HepG2 (cell line): ENCODE measurements at regions not wholly inside any gene's neighbourhood (a gene's known extent, or its start where the extent isn't known, plus 50 kb on each side); places are given as distances from the start of the nearest gene placed in this dataset.

ENCODE experiments used
- ATAC-seq: fragments of 200-7000 bp; cut with Tn5 transposase; 3 replicates; pipeline ENCODE4 v1.9.1; 2020; ENCODE audit warnings: mild to moderate bottlenecking, moderate library complexity
- BruUV-seq: library from RNA; stranded (reverse); fragments of 400-500 nt; replicated peaks from 2 replicates; lab custom pipeline; 2021; lab: Mats Ljungman, UMichigan
- CTCF ChIA-PET: fragments of 300-600 bp; formaldehyde crosslinking; extraction: SDS; loops from one replicate; lab custom pipeline; 2021; ENCODE audit warnings: low total read pairs, inconsistent platforms, low intra/inter-chr PET ratio; lab: Yijun Ruan, JAX
- POLR2A ChIA-PET: fragments of 350-600 bp; sonication (Branson Sonifier 250); formaldehyde crosslinking; loops from one replicate; lab custom pipeline; 2020; ENCODE audit warnings: antibody characterized with exemption, inconsistent platforms; lab: Yijun Ruan, JAX
- DNase-seq: peaks from one replicate; pipeline ENCODE4 v3.0.0-alpha.2; 2015; ENCODE audit warnings: low spot score
- FAIRE-seq: peaks from 3 replicates; lab custom pipeline; 2011; peaks lifted over from hg19 to GRCh38; lab: Jason Lieb, UNC
- H2AFZ ChIP-seq: one replicate; pipeline ENCODE4 v1.6.1; 2011; ENCODE audit warnings: low read length, inconsistent platforms
- H3K27ac ChIP-seq: fragments of 300-600 bp; 3 replicates; pipeline ENCODE4 v1.8.0; 2011; ENCODE audit warnings: mixed run types, mild to moderate bottlenecking, mixed read lengths, low read length, inconsistent platforms; ENCODE audit not compliant: insufficient read depth; ENCODE audit errors: extremely low read length
- H3K27me3 ChIP-seq, 2 experiments: fragments of 200-600 bp in 1 of 2; 2 replicates in 1 of 2; 3 replicates in 1 of 2; pipeline versions ENCODE4 v1.6.0 to v1.8.0; 2011; ENCODE audit warnings: low read length in 2 of 2, mild to moderate bottlenecking in 2 of 2, moderate library complexity in 2 of 2, inconsistent platforms in 1 of 2; ENCODE audit not compliant: insufficient read depth in 2 of 2, control insufficient read depth in 1 of 2
- H3K36me3 ChIP-seq, 2 experiments: fragments of 200-600 bp in 1 of 2; replicated peaks in 1 of 2; 2 replicates in 1 of 2; 3 replicates in 1 of 2; pipeline versions ENCODE4 v1.5.1 to v1.8.0; 2011; ENCODE audit warnings: low read length in 2 of 2, inconsistent platforms in 1 of 2; ENCODE audit not compliant: insufficient read depth in 2 of 2, control insufficient read depth in 1 of 2
- H3K4me1 ChIP-seq: 2 replicates; pipeline ENCODE4 v1.5.1; 2012; ENCODE audit warnings: low read length, inconsistent platforms; ENCODE audit not compliant: insufficient read depth
- H3K4me2 ChIP-seq: 2 replicates; pipeline ENCODE4 v1.6.0; 2011; ENCODE audit warnings: low read depth, low read length, inconsistent platforms
- H3K4me3 ChIP-seq, 3 experiments: fragments of 200-600 bp in 1 of 3; sonication (generic), shearing (Covaris generic) in 1 of 3; replicated peaks in 1 of 3; 2 replicates each; pipeline ENCODE4 v1.5.1; 2011 to 2016; ENCODE audit warnings: low read length in 3 of 3, inconsistent platforms in 2 of 3, low read depth in 2 of 3, mild to moderate bottlenecking in 2 of 3, control low read depth in 1 of 3, mixed read lengths in 1 of 3; ENCODE audit not compliant: insufficient read depth in 1 of 3
- H3K79me2 ChIP-seq: one replicate; pipeline ENCODE4 v1.6.1; 2011; ENCODE audit warnings: low read length, inconsistent platforms; ENCODE audit not compliant: insufficient read depth
- H3K9ac ChIP-seq: 2 replicates; pipeline ENCODE4 v1.6.0; 2011; ENCODE audit warnings: mild to moderate bottlenecking, low read depth, low read length, inconsistent platforms; ENCODE audit not compliant: insufficient read depth
- H3K9me3 ChIP-seq: 2 replicates; pipeline ENCODE4 v1.5.1; 2012; ENCODE audit warnings: mild to moderate bottlenecking, low read length
- H4K20me1 ChIP-seq: 2 replicates; pipeline ENCODE4 v1.6.0; 2011; ENCODE audit warnings: inconsistent platforms, mild to moderate bottlenecking, low read length, moderate library complexity; ENCODE audit not compliant: insufficient read depth
- IKZF1 ChIP-seq: fragments of 450-650 bp; IDR thresholded peaks from 2 replicates; pipeline ENCODE4 v1.7.1; 2016
- KAT8 ChIP-seq: IDR thresholded peaks from 2 replicates; pipeline ENCODE4 v1.6.1; 2016; ENCODE audit warnings: missing genetic modification reagents, missing compliant biosample characterization
- KDM5B ChIP-seq: sonication (generic); formaldehyde crosslinking; IDR thresholded peaks from 2 replicates; pipeline ENCODE4 v1.4.0; 2020; ENCODE audit warnings: missing genetic modification reagents, mild to moderate bottlenecking, borderline replicate concordance
- MAFK ChIP-seq, 2 experiments: IDR thresholded peaks in 1 of 2; conservative IDR thresholded peaks in 1 of 2; 2 replicates each; pipeline ENCODE4 v1.6.1; 2011; ENCODE audit warnings: improper control_type of control experiment in 2 of 2, low read length in 2 of 2
- MXI1 ChIP-seq: IDR thresholded peaks from 3 replicates; pipeline ENCODE4 v1.6.1; 2012; ENCODE audit warnings: low read depth, low read length, inconsistent platforms, borderline replicate concordance
- PAWR ChIP-seq: sonication (generic); formaldehyde crosslinking; IDR thresholded peaks from 2 replicates; pipeline ENCODE4 v1.4.0; 2020; ENCODE audit warnings: missing genetic modification reagents, mild to moderate bottlenecking, borderline replicate concordance
- SMAD3 ChIP-seq: sonication (generic); formaldehyde crosslinking; IDR thresholded peaks from 2 replicates; pipeline ENCODE4 v1.4.0; 2020; ENCODE audit warnings: missing genetic modification reagents
- ZNF275 ChIP-seq: sonication (generic); formaldehyde crosslinking; IDR thresholded peaks from 2 replicates; pipeline ENCODE4 v1.8.0; 2022; ENCODE audit warnings: missing genetic modification reagents, mild to moderate bottlenecking, inconsistent platforms, borderline replicate concordance
- ZNF619 ChIP-seq: sonication (generic); formaldehyde crosslinking; IDR thresholded peaks from 2 replicates; pipeline ENCODE4 v1.4.0; 2020; ENCODE audit warnings: mild to moderate bottlenecking, missing genetic modification reagents
- ZNF749 ChIP-seq: sonication (generic); formaldehyde crosslinking; IDR thresholded peaks from 2 replicates; pipeline ENCODE4 v1.8.0; 2022; ENCODE audit warnings: mild to moderate bottlenecking, missing genetic modification reagents, moderate library complexity, borderline replicate concordance
- ZNF83 ChIP-seq: sonication (generic); formaldehyde crosslinking; IDR thresholded peaks from 2 replicates; pipeline ENCODE4 v1.4.0; 2020; ENCODE audit warnings: missing genetic modification reagents, mild to moderate bottlenecking, borderline replicate concordance
- ZSCAN30 ChIP-seq: sonication (generic); formaldehyde crosslinking; IDR thresholded peaks from 2 replicates; pipeline ENCODE4 v1.5.0; 2020; ENCODE audit warnings: mild to moderate bottlenecking, missing genetic modification reagents
- WGBS: methylation state at CpG from one replicate; pipeline ENCODE4 v1.1.6; 2017; ENCODE audit warnings: low lambda C conversion rate; 5-methylcytosine and 5-hydroxymethylcytosine counted together
- in situ Hi-C: cut with HindIII; loops from 2 replicates; pipeline ENCODE4 v1.10.0; 2017; ENCODE audit warnings: low pct_unique_long_range_greater_than_20kb; ENCODE audit not compliant: extremely low pct_ligation_motif_present
- intact Hi-C: fragments of 100-400 bp; cut with micrococcal nuclease; formaldehyde crosslinking; loops from one replicate; pipeline ENCODE4 v1.10.0; 2022; ENCODE audit not compliant: unreplicated experiment
- TF ChIP-seq, protein P1 (sequence below): sonication (generic); formaldehyde crosslinking; IDR thresholded peaks from 2 replicates; pipeline ENCODE4 v1.4.0; 2020; ENCODE audit warnings: missing genetic modification reagents

- TF ChIP-seq, protein P1, sequence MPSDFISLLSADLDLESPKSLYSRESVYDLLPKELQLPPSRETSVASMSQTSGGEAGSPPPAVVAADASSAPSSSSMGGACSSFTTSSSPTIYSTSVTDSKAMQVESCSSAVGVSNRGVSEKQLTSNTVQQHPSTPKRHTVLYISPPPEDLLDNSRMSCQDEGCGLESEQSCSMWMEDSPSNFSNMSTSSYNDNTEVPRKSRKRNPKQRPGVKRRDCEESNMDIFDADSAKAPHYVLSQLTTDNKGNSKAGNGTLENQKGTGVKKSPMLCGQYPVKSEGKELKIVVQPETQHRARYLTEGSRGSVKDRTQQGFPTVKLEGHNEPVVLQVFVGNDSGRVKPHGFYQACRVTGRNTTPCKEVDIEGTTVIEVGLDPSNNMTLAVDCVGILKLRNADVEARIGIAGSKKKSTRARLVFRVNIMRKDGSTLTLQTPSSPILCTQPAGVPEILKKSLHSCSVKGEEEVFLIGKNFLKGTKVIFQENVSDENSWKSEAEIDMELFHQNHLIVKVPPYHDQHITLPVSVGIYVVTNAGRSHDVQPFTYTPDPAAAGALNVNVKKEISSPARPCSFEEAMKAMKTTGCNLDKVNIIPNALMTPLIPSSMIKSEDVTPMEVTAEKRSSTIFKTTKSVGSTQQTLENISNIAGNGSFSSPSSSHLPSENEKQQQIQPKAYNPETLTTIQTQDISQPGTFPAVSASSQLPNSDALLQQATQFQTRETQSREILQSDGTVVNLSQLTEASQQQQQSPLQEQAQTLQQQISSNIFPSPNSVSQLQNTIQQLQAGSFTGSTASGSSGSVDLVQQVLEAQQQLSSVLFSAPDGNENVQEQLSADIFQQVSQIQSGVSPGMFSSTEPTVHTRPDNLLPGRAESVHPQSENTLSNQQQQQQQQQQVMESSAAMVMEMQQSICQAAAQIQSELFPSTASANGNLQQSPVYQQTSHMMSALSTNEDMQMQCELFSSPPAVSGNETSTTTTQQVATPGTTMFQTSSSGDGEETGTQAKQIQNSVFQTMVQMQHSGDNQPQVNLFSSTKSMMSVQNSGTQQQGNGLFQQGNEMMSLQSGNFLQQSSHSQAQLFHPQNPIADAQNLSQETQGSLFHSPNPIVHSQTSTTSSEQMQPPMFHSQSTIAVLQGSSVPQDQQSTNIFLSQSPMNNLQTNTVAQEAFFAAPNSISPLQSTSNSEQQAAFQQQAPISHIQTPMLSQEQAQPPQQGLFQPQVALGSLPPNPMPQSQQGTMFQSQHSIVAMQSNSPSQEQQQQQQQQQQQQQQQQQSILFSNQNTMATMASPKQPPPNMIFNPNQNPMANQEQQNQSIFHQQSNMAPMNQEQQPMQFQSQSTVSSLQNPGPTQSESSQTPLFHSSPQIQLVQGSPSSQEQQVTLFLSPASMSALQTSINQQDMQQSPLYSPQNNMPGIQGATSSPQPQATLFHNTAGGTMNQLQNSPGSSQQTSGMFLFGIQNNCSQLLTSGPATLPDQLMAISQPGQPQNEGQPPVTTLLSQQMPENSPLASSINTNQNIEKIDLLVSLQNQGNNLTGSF (CRISPR knock-in tag), result no peak
- TF ChIP-seq ZNF749 (CRISPR knock-in tag) (no peak), KDM5B (CRISPR knock-in tag) (no peak), ZNF275 (CRISPR knock-in tag) (no peak), ZSCAN30 (CRISPR knock-in tag) (no peak), PAWR (CRISPR knock-in tag) (no peak), ZNF619 (no peak)
- TF ChIP-seq, all 625 proteins: peak for 0
Observed at GRCh38 chr7:46028246-46028645, 107.2 kb upstream of the IGFBP3 start (continued).

DNA sequence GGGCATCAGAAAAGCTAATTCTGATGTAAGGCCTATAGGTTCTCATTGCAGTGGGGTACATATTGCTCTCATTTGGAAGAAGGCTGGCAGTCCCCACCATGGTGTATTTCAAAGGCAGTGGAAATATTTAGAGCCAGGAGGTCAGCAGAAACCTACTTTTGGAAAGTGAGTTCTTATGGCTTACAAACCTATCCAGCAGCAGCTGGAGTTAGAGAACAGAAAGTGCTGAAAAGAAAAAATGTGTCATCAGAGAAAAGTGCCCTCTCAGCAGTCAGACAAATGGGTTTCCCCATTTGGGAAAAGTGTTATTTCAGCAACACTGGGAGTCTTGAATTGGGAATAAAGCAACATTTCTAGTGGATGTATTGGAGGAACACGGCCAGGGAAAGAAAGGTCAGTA is 105.7 kb upstream of the IGFBP3 start:
- ATAC-seq, result no peak
- 0% methylated on average over 1 of the region's 1 CpG for WGBS
- in situ Hi-C loops, result no loop called here

More for the DNA sequence above, 105.7 kb upstream of the IGFBP3 start:
- Histone ChIP-seq H3K79me2 (no peaks in the 10 kb centered on the region), H4K20me1 (no peaks in the 10 kb centered on the region), H3K27ac (no peak overlapping the region), H3K27me3 (no peaks in the 10 kb centered on the region), H3K4me3 (no peak overlapping the region), H3K4me1 (no peaks in the 10 kb centered on the region), H3K36me3 (no peaks in the 10 kb centered on the region), H3K9me3 (no peaks in the 10 kb centered on the region), H2AFZ (no peak overlapping the region), H3K9ac (no peak overlapping the region), H3K4me2 (no peak overlapping the region)
- BruUV-seq, result no TSS peak
- intact Hi-C loops, result no loop called here
- CTCF ChIA-PET, result no interaction called here
- POLR2A ChIA-PET, result no interaction called here
- DNase-seq (no peak), FAIRE-seq (no peak)
- no peak for TF ChIP-seq MXI1
- no peak for TF ChIP-seq IKZF1
- no peak for TF ChIP-seq ZNF83 (CRISPR knock-in tag)
- TF ChIP-seq SMAD3 (CRISPR knock-in tag), result no peak
- 0 out of 4 replicates have a peak, but pooled peaks of 1 of the 2 experiments have one; percentile 4 for TF ChIP-seq MAFK (conservative IDR thresholded peaks at IDR 0.05 in 1 of 2, IDR thresholded peaks at IDR 0.05 in 1 of 2; ENCODE audit: low read length in 2 of 2)
- TF ChIP-seq KAT8 (CRISPR knock-in tag), result no peak
